SU-DHL-6 (cell line): ENCODE measurements at regions not wholly inside any gene's neighbourhood (a gene's known extent, or its start where the extent isn't known, plus 50 kb on each side); places are given as distances from the start of the nearest gene placed in this dataset.

ENCODE experiments used
- H2AFZ ChIP-seq: fragments of 200-600 bp; sonication (generic); 2 replicates; pipeline ENCODE4 v1.6.1; 2014; ENCODE audit warnings: low read depth, mild to moderate bottlenecking, moderate library complexity, mixed read lengths, antibody characterized with exemption, low read length; ENCODE audit not compliant: severe bottlenecking
- H3F3A ChIP-seq: fragments of 200-600 bp; shearing (Covaris generic); 2 replicates; pipeline ENCODE4 v1.6.0; 2016; ENCODE audit warnings: antibody characterized with exemption, mild to moderate bottlenecking; ENCODE audit not compliant: insufficient read depth
- H3K27ac ChIP-seq: fragments of 200-600 bp; sonication (generic); 2 replicates; pipeline ENCODE4 v1.5.1; 2016; ENCODE audit warnings: low read depth, mild to moderate bottlenecking, low read length, moderate library complexity, mixed read lengths
- H3K27me3 ChIP-seq: fragments of 200-600 bp; sonication (generic), shearing (Covaris generic); 2 replicates; pipeline ENCODE4 v1.6.0; 2014; ENCODE audit warnings: mild to moderate bottlenecking, low read length
- H3K36me3 ChIP-seq: fragments of 200-600 bp; sonication (generic); 2 replicates; pipeline ENCODE4 v1.6.1; 2014; ENCODE audit warnings: mild to moderate bottlenecking, low read length, mixed read lengths
- H3K4me2 ChIP-seq: fragments of 300-600, 200-600 bp; shearing (Covaris generic), sonication (generic); 2 replicates; pipeline ENCODE4 v1.6.0; 2014; ENCODE audit warnings: low read length, low read depth, mild to moderate bottlenecking; ENCODE audit not compliant: poor library complexity, severe bottlenecking
- H3K4me3 ChIP-seq: fragments of 200-600 bp; sonication (generic); 2 replicates; pipeline ENCODE4 v1.5.1; 2014; ENCODE audit warnings: antibody characterized with exemption, low read length, mild to moderate bottlenecking, mixed read lengths; ENCODE audit not compliant: insufficient read depth, poor library complexity, severe bottlenecking
- H3K79me2 ChIP-seq: fragments of 200-600 bp; sonication (generic); 2 replicates; pipeline ENCODE4 v1.6.1; 2014; ENCODE audit warnings: mild to moderate bottlenecking, low read length, moderate library complexity; ENCODE audit not compliant: insufficient read depth
- H3K9ac ChIP-seq: fragments of 200-600 bp; sonication (generic); 2 replicates; pipeline ENCODE4 v1.7.0; 2014; ENCODE audit warnings: mild to moderate bottlenecking, low read length
- H3K9me2 ChIP-seq: fragments of 200-600 bp; sonication (generic); replicated peaks from 2 replicates; pipeline ENCODE4 v1.6.1; 2014; ENCODE audit warnings: low read length; ENCODE audit not compliant: insufficient read depth
- H3K9me3 ChIP-seq: fragments of 200-600 bp; sonication (generic); 2 replicates; pipeline ENCODE4 v1.6.1; 2014; ENCODE audit warnings: low read length, mixed read lengths; ENCODE audit not compliant: insufficient read depth
- H4K20me1 ChIP-seq: fragments of 200-600 bp; sonication (generic); 2 replicates; pipeline ENCODE4 v1.6.1; 2014; ENCODE audit warnings: low read depth, mild to moderate bottlenecking, antibody characterized with exemption, low read length, moderate library complexity, mixed read lengths
- CTCF ChIP-seq: fragments of 200-600 bp; sonication (generic); IDR thresholded peaks from one replicate; pipeline ENCODE4 v1.5.1; 2017; ENCODE audit warnings: antibody characterized with exemption, mild to moderate bottlenecking, low read length, moderate library complexity; ENCODE audit not compliant: insufficient read depth, poor library complexity, severe bottlenecking
- EZH2phosphoT487 ChIP-seq: fragments of 200-600 bp; sonication (generic), shearing (Covaris generic); conservative IDR thresholded peaks from 2 replicates; pipeline ENCODE4 v1.6.1; 2018; ENCODE audit warnings: mild to moderate bottlenecking, antibody characterized with exemption, low read length, moderate library complexity, mixed read lengths

GRCh38 chr6:167493310-167493709, 168.4 kb downstream of the TTLL2 start:
- Histone ChIP-seq H3K4me3 (no peak overlapping the region), H3K27me3 (no peaks in the 10 kb centered on the region), H3F3A (no peaks in the 10 kb centered on the region), H3K9me2 (no peaks in the 10 kb centered on the region), H3K27ac (no peak overlapping the region), H3K36me3 (no peaks in the 10 kb centered on the region), H3K9me3 (no peaks in the 10 kb centered on the region), H4K20me1 (no peaks in the 10 kb centered on the region), H3K4me2 (no peak overlapping the region), H3K79me2 (no peaks in the 10 kb centered on the region), H3K9ac (no peak overlapping the region), H2AFZ (no peak overlapping the region)
- no peak for TF ChIP-seq EZH2phosphoT487
- no peak for TF ChIP-seq CTCF

- no peaks in the 10 kb centered on the region for H3K9me3 ChIP-seq
- no peaks in the 10 kb centered on the region for H3K79me2 ChIP-seq
- H3K36me3 ChIP-seq, result no peaks in the 10 kb centered on the region
- no peak overlapping the region for H3K4me3 ChIP-seq
- H4K20me1 ChIP-seq, result no peaks in the 10 kb centered on the region
- TF ChIP-seq CTCF (no peak), EZH2phosphoT487 (no peak)
- no peak overlapping the region for H3K4me2 ChIP-seq
- no peaks in the 10 kb centered on the region for H3F3A ChIP-seq
- H3K27ac ChIP-seq, result no peak overlapping the region
- no peaks in the 10 kb centered on the region for H3K27me3 ChIP-seq
- no peaks in the 10 kb centered on the region for H3K9me2 ChIP-seq
- H3K9ac ChIP-seq, result no peak overlapping the region
- no peak overlapping the region for H2AFZ ChIP-seq
Observed at GRCh38 chr6:167493976-167494697, 169.3 kb downstream of the TTLL2 start.

GRCh38 chr6:167494698-167495435, 170.0 kb downstream of the TTLL2 start:
- H2AFZ ChIP-seq, result no peak overlapping the region
- H3K27me3 ChIP-seq, result no peaks in the 10 kb centered on the region
- no peaks in the 10 kb centered on the region for H3K36me3 ChIP-seq
- no peak overlapping the region for H3K4me3 ChIP-seq
- H3F3A ChIP-seq, result no peaks in the 10 kb centered on the region
- no peaks in the 10 kb centered on the region for H3K79me2 ChIP-seq
- H3K9me3 ChIP-seq, result no peaks in the 10 kb centered on the region
- no peak overlapping the region for H3K27ac ChIP-seq
- no peak overlapping the region for H3K9ac ChIP-seq
- H3K4me2 ChIP-seq, result no peak overlapping the region
- no peaks in the 10 kb centered on the region for H4K20me1 ChIP-seq
- TF ChIP-seq CTCF (no peak), EZH2phosphoT487 (no peak)
- H3K9me2 ChIP-seq, result no peaks in the 10 kb centered on the region
